Mammary epithelial cell (primary cell): ENCODE measurements at regions not wholly inside any gene's neighbourhood (a gene's known extent, or its start where the extent isn't known, plus 50 kb on each side); places are given as distances from the start of the nearest gene placed in this dataset.

Source experiments
- EZH2 ChIP-seq: IDR thresholded peaks from 2 replicates; pipeline ENCODE4 v1.6.1; 2012; ENCODE audit warnings: low read length, inconsistent platforms, borderline replicate concordance
- TF ChIP-seq, protein P1 (sequence below), 2 donors: IDR thresholded peaks in 1 of 2; conservative IDR thresholded peaks in 1 of 2; 2 replicates each; pipeline ENCODE4 v1.5.1; 2011 to 2012; ENCODE audit warnings: inconsistent platforms in 2 of 2, low read length in 2 of 2, mild to moderate bottlenecking in 2 of 2, control low read depth in 1 of 2, low read depth in 1 of 2; ENCODE audit not compliant: insufficient read depth in 1 of 2; ENCODE audit errors: extremely low read depth in 1 of 2

GRCh38 chr3:99131876-99132275, 230.4 kb upstream of the DCBLD2 start:
- TF ChIP-seq, protein P1, sequence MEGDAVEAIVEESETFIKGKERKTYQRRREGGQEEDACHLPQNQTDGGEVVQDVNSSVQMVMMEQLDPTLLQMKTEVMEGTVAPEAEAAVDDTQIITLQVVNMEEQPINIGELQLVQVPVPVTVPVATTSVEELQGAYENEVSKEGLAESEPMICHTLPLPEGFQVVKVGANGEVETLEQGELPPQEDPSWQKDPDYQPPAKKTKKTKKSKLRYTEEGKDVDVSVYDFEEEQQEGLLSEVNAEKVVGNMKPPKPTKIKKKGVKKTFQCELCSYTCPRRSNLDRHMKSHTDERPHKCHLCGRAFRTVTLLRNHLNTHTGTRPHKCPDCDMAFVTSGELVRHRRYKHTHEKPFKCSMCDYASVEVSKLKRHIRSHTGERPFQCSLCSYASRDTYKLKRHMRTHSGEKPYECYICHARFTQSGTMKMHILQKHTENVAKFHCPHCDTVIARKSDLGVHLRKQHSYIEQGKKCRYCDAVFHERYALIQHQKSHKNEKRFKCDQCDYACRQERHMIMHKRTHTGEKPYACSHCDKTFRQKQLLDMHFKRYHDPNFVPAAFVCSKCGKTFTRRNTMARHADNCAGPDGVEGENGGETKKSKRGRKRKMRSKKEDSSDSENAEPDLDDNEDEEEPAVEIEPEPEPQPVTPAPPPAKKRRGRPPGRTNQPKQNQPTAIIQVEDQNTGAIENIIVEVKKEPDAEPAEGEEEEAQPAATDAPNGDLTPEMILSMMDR (conservative IDR thresholded peaks at IDR 0.05 in 1 of 2, IDR thresholded peaks at IDR 0.05 in 1 of 2; ENCODE audit: extremely low read depth in 1 of 2, insufficient read depth in 1 of 2, low read depth in 1 of 2, low read length in 2 of 2): no peak
- no peak for TF ChIP-seq EZH2
